PFSK-1 (cell line): ENCODE measurements at regions not wholly inside any gene's neighbourhood (a gene's known extent, or its start where the extent isn't known, plus 50 kb on each side); places are given as distances from the start of the nearest gene placed in this dataset.

ENCODE experiments used
- FOXP2 ChIP-seq: optimal IDR thresholded peaks from 2 replicates; pipeline ENCODE3; 2011; ENCODE audit warnings: borderline replicate concordance, control low read depth, inconsistent platforms; ENCODE audit not compliant: insufficient read depth; ENCODE audit errors: extremely low read length, extremely low read depth
- TAF1 ChIP-seq: IDR thresholded peaks from 2 replicates; pipeline ENCODE4 v1.6.1; 2012; ENCODE audit warnings: low read length, control low read depth, borderline replicate concordance; ENCODE audit not compliant: insufficient read depth

DNA sequence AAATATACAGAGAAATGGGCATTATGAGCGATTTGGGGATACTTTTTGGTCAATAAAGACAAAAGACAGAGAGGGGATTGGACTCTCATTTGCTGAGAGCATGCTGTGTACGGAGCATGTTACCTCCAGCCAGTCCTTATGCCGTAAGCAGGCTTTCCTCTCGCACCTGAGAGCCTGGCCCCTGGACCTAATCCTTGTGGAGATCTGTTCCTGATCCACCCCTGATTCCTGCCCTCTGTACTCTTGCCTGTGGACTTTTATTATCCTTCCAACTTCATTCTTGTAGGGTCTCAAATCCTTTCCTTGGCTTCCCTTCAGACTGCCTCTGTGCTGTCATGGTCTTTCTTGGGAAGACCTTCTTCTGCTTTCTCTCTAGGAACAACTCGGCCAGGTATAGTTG, 803.1 kb upstream of the RAB6C start:
- TF ChIP-seq FOXP2 (no peak), TAF1 (no peak)
